Testis (tissue), 2 donors: ENCODE measurements at regions not wholly inside any gene's neighbourhood (a gene's known extent, or its start where the extent isn't known, plus 50 kb on each side); places are given as distances from the start of the nearest gene placed in this dataset.
"Not testable (repeated sequence)": the region's sequence is repeated elsewhere in the genome, so short reads cannot be mapped to it uniquely, and the experiment has no call there.

ENCODE experiments used
- DNase-seq: peaks from one replicate; pipeline ENCODE4 v3.0.0-alpha.2; 2019
- H3K27ac ChIP-seq, 2 donors: fragments of 200-600 bp; sonication (generic); one replicate each; pipeline ENCODE4 v1.5.1; 2019
- H3K27me3 ChIP-seq: fragments of 200-600 bp; sonication (generic); one replicate; pipeline ENCODE4 v1.5.1; 2019
- H3K36me3 ChIP-seq: fragments of 200-600 bp; sonication (generic); one replicate; pipeline ENCODE4 v1.5.1; 2017; ENCODE audit warnings: low read depth; ENCODE audit errors: missing control alignments
- H3K4me1 ChIP-seq: fragments of 200-600 bp; sonication (generic); one replicate; pipeline ENCODE4 v1.5.1; 2019
- H3K4me3 ChIP-seq, 2 donors: fragments of 200-600 bp; sonication (generic); one replicate each; pipeline ENCODE4 v1.5.1; 2017 to 2019
- H3K9me3 ChIP-seq: fragments of 200-600 bp; sonication (generic); one replicate; pipeline ENCODE4 v1.5.1; 2017
- POLR2A ChIP-seq: fragments of 450-650 bp; IDR thresholded peaks from one replicate; pipeline ENCODE4 v1.6.1; 2017; ENCODE audit warnings: antibody characterized with exemption, mild to moderate bottlenecking, moderate library complexity
- WGBS, 2 donors: methylation state at CpG; one replicate each; pipeline ENCODE4 v1.1.5; 2018; 5-methylcytosine and 5-hydroxymethylcytosine counted together
- intact Hi-C: fragments of 100-400 bp; cut with DNase I; formaldehyde crosslinking; loops from one replicate; pipeline ENCODE4 v1.15.1; 2023; ENCODE audit warnings: low total_unique reads
- TF ChIP-seq, protein P1 (sequence below), 3 experiments: fragments of 450-650 bp in 2 of 3; fragments of 200-600 bp in 1 of 3; sonication (generic) in 1 of 3; IDR thresholded peaks; one replicate each; pipeline ENCODE4 v1.5.1; 2016 to 2019; ENCODE audit warnings: antibody characterized with exemption in 3 of 3, mild to moderate bottlenecking in 2 of 3, moderate library complexity in 1 of 3

DNA sequence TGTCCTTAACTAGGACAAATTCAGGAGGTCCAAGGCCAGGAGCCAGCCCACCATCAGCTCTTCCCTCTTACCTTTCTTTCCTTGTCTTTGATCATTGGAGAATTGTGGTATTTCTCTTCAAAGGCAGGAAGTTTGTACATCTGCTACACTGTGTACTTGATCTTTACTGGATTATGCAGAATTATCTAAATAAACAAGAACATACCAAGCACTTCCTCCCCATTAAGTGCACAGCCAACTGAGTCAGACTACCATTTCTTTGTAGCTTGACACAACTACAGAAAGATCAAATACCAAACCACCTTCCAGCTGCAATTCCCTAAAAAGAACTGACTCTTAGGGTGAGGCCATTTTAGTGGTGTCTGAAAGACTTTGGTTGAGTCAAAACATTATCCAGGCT is 195.1 kb downstream of the HDGFL1 start:
- no peak overlapping the region for H3K27ac ChIP-seq
- H3K4me1 ChIP-seq = no peaks in the 10 kb centered on the region
- intact Hi-C loops = no loop called here
- no peak overlapping the region for H3K4me3 ChIP-seq
- H3K9me3 ChIP-seq = no peaks in the 10 kb centered on the region
- DNase-seq = no peak
- no peaks in the 10 kb centered on the region for H3K36me3 ChIP-seq
- TF ChIP-seq, protein P1, sequence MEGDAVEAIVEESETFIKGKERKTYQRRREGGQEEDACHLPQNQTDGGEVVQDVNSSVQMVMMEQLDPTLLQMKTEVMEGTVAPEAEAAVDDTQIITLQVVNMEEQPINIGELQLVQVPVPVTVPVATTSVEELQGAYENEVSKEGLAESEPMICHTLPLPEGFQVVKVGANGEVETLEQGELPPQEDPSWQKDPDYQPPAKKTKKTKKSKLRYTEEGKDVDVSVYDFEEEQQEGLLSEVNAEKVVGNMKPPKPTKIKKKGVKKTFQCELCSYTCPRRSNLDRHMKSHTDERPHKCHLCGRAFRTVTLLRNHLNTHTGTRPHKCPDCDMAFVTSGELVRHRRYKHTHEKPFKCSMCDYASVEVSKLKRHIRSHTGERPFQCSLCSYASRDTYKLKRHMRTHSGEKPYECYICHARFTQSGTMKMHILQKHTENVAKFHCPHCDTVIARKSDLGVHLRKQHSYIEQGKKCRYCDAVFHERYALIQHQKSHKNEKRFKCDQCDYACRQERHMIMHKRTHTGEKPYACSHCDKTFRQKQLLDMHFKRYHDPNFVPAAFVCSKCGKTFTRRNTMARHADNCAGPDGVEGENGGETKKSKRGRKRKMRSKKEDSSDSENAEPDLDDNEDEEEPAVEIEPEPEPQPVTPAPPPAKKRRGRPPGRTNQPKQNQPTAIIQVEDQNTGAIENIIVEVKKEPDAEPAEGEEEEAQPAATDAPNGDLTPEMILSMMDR (IDR thresholded peaks at IDR 0.05) = no peak
- TF ChIP-seq POLR2A = no peak
- no peaks in the 10 kb centered on the region for H3K27me3 ChIP-seq

DNA sequence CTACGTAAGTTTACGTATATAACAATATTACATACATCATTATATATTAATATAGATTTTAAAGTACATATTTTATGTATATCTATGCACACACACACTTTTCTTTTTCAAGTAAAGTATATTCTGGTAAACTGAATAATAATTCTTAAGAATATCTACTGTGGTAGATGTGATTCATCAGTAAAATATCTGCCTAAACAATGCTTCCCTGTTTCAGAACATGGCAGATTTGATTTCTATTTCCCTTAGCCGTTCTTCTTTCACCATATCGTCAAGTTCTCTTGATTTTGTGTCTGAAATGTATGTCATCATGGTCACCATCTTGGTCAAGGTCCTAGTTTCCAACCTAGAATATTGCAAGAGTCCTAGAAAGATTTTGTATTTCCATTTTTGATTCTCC is 195.6 kb downstream of the HDGFL1 start:
- Histone ChIP-seq H3K36me3 (no peaks in the 10 kb centered on the region), H3K4me1 (no peaks in the 10 kb centered on the region), H3K9me3 (no peaks in the 10 kb centered on the region), H3K27ac (no peak overlapping the region), H3K27me3 (no peaks in the 10 kb centered on the region), H3K4me3 (no peak overlapping the region)
- TF ChIP-seq, protein P1 (IDR thresholded peaks at IDR 0.05) = no peak
- TF ChIP-seq POLR2A = no peak
- intact Hi-C loops = no loop called here
- DNase-seq = no peak
- WGBS, 2 donors = 90 to 94% methylated on average over 4 of the region's 4 CpGs

DNA sequence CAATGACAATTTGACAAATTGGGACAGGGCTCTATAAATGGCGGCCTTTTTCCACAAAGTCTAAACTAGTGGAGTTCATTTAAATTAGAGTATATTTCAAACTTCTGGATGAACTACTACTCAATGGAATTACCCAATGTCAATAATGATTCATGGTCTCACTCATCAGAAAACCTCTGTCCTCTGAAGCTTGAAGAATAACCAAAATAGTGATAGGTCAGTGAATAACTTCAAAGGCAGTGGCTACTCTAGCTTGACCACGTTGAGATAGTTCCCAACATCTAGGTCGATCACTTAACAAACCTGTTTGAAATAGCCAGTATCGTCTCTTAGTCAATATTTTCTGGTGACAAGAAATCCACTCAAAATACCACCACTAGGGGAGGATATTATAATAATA is 197.6 kb downstream of the HDGFL1 start:
- no peak overlapping the region for H3K4me3 ChIP-seq
- no peaks in the 10 kb centered on the region for H3K36me3 ChIP-seq
- H3K9me3 ChIP-seq = no peaks in the 10 kb centered on the region
- WGBS, 2 donors = 93 to 94% methylated on average over 4 of the region's 4 CpGs
- H3K27me3 ChIP-seq = no peaks in the 10 kb centered on the region
- TF ChIP-seq, protein P1 (IDR thresholded peaks at IDR 0.05) = peak in 1 of 3 experiments; percentile 15
- TF ChIP-seq POLR2A = no peak
- no peak overlapping the region for H3K27ac ChIP-seq
- intact Hi-C loops = no loop called here
- no peaks in the 10 kb centered on the region for H3K4me1 ChIP-seq
- no peak for DNase-seq

DNA sequence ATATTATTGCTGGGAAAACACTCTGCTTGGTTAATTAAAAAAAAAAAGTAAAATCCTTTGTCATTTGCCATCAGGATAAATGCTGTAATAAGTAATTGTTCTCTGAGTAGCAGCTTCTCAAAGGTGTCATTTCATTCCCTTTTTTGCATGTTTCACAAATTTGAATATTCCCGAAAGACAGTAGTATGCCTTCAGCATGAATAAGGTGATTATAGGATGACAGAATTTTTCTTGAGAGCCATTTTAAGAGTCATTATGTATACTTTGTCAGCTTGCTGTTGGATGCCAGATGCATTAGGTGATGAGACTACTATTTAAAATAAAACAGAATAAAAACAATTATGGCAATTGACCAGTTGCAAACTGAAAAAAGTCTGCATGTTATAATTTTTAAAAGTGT is 200.7 kb downstream of the HDGFL1 start:
- Histone ChIP-seq H3K36me3 (no peaks in the 10 kb centered on the region), H3K4me1 (no peaks in the 10 kb centered on the region), H3K9me3 (no peaks in the 10 kb centered on the region), H3K27ac (no peak overlapping the region), H3K4me3 (no peak overlapping the region), H3K27me3 (no peaks in the 10 kb centered on the region)
- WGBS, 2 donors = 90 to 100% methylated on average over 1 of the region's 1 CpG
- intact Hi-C loops = no loop called here
- TF ChIP-seq, protein P1 (IDR thresholded peaks at IDR 0.05) = no peak
- no peak for TF ChIP-seq POLR2A
- DNase-seq = no peak

DNA sequence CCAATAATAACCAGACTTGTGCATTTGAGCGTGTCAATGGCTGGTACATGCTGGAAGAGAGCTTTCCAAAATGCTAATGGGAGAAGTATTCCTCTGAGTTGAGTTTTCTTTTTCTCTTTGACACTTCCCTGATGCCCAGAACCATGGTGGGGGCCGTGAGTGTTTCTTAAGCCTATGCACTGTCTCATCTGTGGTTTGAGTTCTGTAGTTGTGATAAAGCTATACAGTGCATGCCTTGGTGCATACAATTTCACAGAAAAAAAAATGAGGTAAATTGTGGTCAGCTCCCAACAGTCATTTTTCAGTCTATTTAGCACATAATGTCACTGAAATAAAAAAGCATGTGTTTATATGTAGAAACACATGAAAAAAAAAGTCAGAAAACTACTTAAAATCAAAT is 204.8 kb downstream of the HDGFL1 start:
- H3K4me3 ChIP-seq = no peak overlapping the region
- no peaks in the 10 kb centered on the region for H3K27me3 ChIP-seq
- no peak for DNase-seq
- 75 to 85% methylated on average over 2 of the region's 2 CpGs for WGBS, 2 donors
- intact Hi-C loops = no loop called here
- TF ChIP-seq, protein P1 (IDR thresholded peaks at IDR 0.05) = no peak
- no peak for TF ChIP-seq POLR2A
- no peak overlapping the region for H3K27ac ChIP-seq
- no peaks in the 10 kb centered on the region for H3K4me1 ChIP-seq
- H3K9me3 ChIP-seq = no peaks in the 10 kb centered on the region
- H3K36me3 ChIP-seq = no peaks in the 10 kb centered on the region

DNA sequence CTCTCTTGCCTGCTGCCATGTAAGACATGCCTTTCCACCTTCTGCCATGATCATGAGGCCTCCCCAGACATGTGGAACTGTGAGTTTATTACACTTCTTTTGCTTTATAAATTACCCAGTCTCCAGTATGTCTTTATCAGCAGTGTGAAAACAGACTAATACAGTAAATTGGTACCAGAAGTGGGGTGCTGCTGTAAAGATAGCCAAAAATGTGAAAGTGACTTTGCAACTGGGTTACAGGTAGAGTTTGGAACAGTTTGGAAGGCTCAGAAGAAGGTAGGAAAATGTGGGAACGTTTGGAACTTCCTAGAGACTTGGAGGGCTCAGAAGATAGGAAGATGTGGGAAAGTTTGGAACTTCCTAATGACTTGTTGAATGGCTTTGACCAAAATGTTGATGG is 209.1 kb downstream of the HDGFL1 start:
- H3K36me3 ChIP-seq, H3K27me3 ChIP-seq, DNase-seq, H3K9me3 ChIP-seq, H3K27ac ChIP-seq, H3K4me3 ChIP-seq, intact Hi-C loops, H3K4me1 ChIP-seq: not testable (repeated sequence)
- 44 to 54% methylated on average over 1 of the region's 1 CpG for WGBS, 2 donors
